Retinal pigment epithelial cell (primary cell): ENCODE measurements at regions not wholly inside any gene's neighbourhood (a gene's known extent, or its start where the extent isn't known, plus 50 kb on each side); places are given as distances from the start of the nearest gene placed in this dataset.

ENCODE experiments used
- DNase-seq: peaks from one replicate; pipeline ENCODE4 v3.0.0-alpha.2; 2010; ENCODE audit warnings: low read depth
- H3K4me3 ChIP-seq: 2 replicates; pipeline ENCODE4 v1.5.1; 2011; ENCODE audit warnings: mild to moderate bottlenecking, low read length, control low read depth, moderate library complexity
- CTCF ChIP-seq: conservative IDR thresholded peaks from 2 replicates; pipeline ENCODE4 v1.5.1; 2011; ENCODE audit warnings: low read depth, low read length, control low read depth, inconsistent platforms

GRCh38 chr2:207352978-207353671 lies 176.6 kb upstream of the CREB1 start:
- no peak for TF ChIP-seq CTCF
- DNase-seq, result no peak
- H3K4me3 ChIP-seq, result no peak overlapping the region

GRCh38 chr2:207353836-207354235 lies 175.9 kb upstream of the CREB1 start:
- no peak for TF ChIP-seq CTCF
- DNase-seq, result no peak
- H3K4me3 ChIP-seq, result no peak overlapping the region

- TF ChIP-seq CTCF, result no peak
- DNase-seq, result no peak
- H3K4me3 ChIP-seq, result no peak overlapping the region
Measured at GRCh38 chr2:207354462-207354861, 175.3 kb upstream of the CREB1 start.

- no peak for TF ChIP-seq CTCF
- DNase-seq, result no peak
- no peak overlapping the region for H3K4me3 ChIP-seq
Measured at GRCh38 chr2:207356567-207356966, 173.2 kb upstream of the CREB1 start.

- no peak for TF ChIP-seq CTCF
- no peak overlapping the region for H3K4me3 ChIP-seq
- DNase-seq, result no peak
Measured at GRCh38 chr2:207357216-207357615, 172.5 kb upstream of the CREB1 start.

- no peak for TF ChIP-seq CTCF
- no peak overlapping the region for H3K4me3 ChIP-seq
- no peak for DNase-seq
Measured at GRCh38 chr2:207362716-207363115, 167.0 kb upstream of the CREB1 start.

- H3K4me3 ChIP-seq, result no peak overlapping the region
- no peak for DNase-seq
- no peak for TF ChIP-seq CTCF
Measured at GRCh38 chr2:207363761-207364290, 165.9 kb upstream of the CREB1 start.
